MCF 10A (cell line): ENCODE measurements at regions not wholly inside any gene's neighbourhood (a gene's known extent, or its start where the extent isn't known, plus 50 kb on each side); places are given as distances from the start of the nearest gene placed in this dataset.

Source experiments
- BruUV-seq: library from RNA; stranded (reverse); fragments of 400-500 nt; replicated peaks from 2 replicates; lab custom pipeline; 2021; lab: Mats Ljungman, UMichigan
- CTCF ChIA-PET: fragments of 300-600 bp; sonication (Branson Sonifier 250); formaldehyde crosslinking; extraction: SDS; loops from one replicate; lab custom pipeline; 2021; ENCODE audit warnings: antibody characterized with exemption, inconsistent platforms; lab: Yijun Ruan, JAX
- POLR2A ChIA-PET: fragments of 300-600, 350-650 bp; sonication (Branson Sonifier 250); formaldehyde crosslinking; extraction: SDS; loops from one replicate; lab custom pipeline; 2020; ENCODE audit warnings: antibody characterized with exemption, inconsistent platforms; lab: Yijun Ruan, JAX
- DNase-seq: peaks from one replicate; pipeline ENCODE4 v3.0.0-alpha.2; 2018; ENCODE audit not compliant: unreplicated experiment
- H3K27ac Mint-ChIP-seq: one replicate; pipeline ENCODE4 v1.8.0; 2022; ENCODE audit warnings: mild to moderate bottlenecking, low read depth, mixed read lengths; ENCODE audit not compliant: unreplicated experiment
- H3K27me3 Mint-ChIP-seq: one replicate; pipeline ENCODE4 v1.8.0; 2022; ENCODE audit warnings: mixed read lengths; ENCODE audit not compliant: insufficient read depth, unreplicated experiment
- H3K36me3 Mint-ChIP-seq: one replicate; pipeline ENCODE4 v1.8.0; 2022; ENCODE audit warnings: mild to moderate bottlenecking, moderate library complexity, mixed read lengths; ENCODE audit not compliant: insufficient read depth, unreplicated experiment
- H3K4me1 Mint-ChIP-seq: one replicate; pipeline ENCODE4 v1.8.0; 2022; ENCODE audit warnings: mixed read lengths; ENCODE audit not compliant: insufficient read depth, unreplicated experiment
- H3K4me3 Mint-ChIP-seq: one replicate; pipeline ENCODE4 v1.8.0; 2022; ENCODE audit warnings: mild to moderate bottlenecking, moderate library complexity, mixed read lengths; ENCODE audit not compliant: unreplicated experiment
- H3K9me3 Mint-ChIP-seq: one replicate; pipeline ENCODE4 v1.8.0; 2022; ENCODE audit warnings: mixed read lengths; ENCODE audit not compliant: unreplicated experiment
- intact Hi-C: fragments of 100-400 bp; cut with micrococcal nuclease; formaldehyde crosslinking; loops from 2 replicates; pipeline ENCODE4 v1.14.1; 2022
- TF ChIP-seq, protein P1 (sequence below): fragments of 200-600 bp; IDR thresholded peaks from one replicate; pipeline ENCODE4 v1.8.0; 2022; ENCODE audit warnings: antibody characterized with exemption, mild to moderate bottlenecking; ENCODE audit not compliant: unreplicated experiment

- intact Hi-C loops: no loop called here
- no peaks in the 10 kb centered on the region for H3K36me3 Mint-ChIP-seq
- ChIA-PET POLR2A (no interaction called here), CTCF (no interaction called here)
- DNase-seq: no peak
- TF ChIP-seq, protein P1, sequence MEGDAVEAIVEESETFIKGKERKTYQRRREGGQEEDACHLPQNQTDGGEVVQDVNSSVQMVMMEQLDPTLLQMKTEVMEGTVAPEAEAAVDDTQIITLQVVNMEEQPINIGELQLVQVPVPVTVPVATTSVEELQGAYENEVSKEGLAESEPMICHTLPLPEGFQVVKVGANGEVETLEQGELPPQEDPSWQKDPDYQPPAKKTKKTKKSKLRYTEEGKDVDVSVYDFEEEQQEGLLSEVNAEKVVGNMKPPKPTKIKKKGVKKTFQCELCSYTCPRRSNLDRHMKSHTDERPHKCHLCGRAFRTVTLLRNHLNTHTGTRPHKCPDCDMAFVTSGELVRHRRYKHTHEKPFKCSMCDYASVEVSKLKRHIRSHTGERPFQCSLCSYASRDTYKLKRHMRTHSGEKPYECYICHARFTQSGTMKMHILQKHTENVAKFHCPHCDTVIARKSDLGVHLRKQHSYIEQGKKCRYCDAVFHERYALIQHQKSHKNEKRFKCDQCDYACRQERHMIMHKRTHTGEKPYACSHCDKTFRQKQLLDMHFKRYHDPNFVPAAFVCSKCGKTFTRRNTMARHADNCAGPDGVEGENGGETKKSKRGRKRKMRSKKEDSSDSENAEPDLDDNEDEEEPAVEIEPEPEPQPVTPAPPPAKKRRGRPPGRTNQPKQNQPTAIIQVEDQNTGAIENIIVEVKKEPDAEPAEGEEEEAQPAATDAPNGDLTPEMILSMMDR: no peak
- no peaks in the 10 kb centered on the region for H3K9me3 Mint-ChIP-seq
- peaks cover 68% of the 10 kb centered on the region for H3K27me3 Mint-ChIP-seq
- no peak overlapping the region for H3K27ac Mint-ChIP-seq
- no peaks in the 10 kb centered on the region for H3K4me1 Mint-ChIP-seq
- H3K4me3 Mint-ChIP-seq: no peak overlapping the region
- BruUV-seq: no TSS peak
Measured at GRCh38 chr11:115083144-115083806, 404.9 kb downstream of the NXPE2 start.

- no peaks in the 10 kb centered on the region for H3K36me3 Mint-ChIP-seq
- intact Hi-C loops: no loop called here
- no peaks in the 10 kb centered on the region for H3K4me1 Mint-ChIP-seq
- no peak for DNase-seq
- no peak overlapping the region for H3K4me3 Mint-ChIP-seq
- ChIA-PET CTCF (no interaction called here), POLR2A (no interaction called here)
- H3K27ac Mint-ChIP-seq: no peak overlapping the region
- no TSS peak for BruUV-seq
- no peaks in the 10 kb centered on the region for H3K9me3 Mint-ChIP-seq
- TF ChIP-seq, protein P1: no peak
- peaks cover 64% of the 10 kb centered on the region for H3K27me3 Mint-ChIP-seq
Measured at GRCh38 chr11:115084231-115084630, 405.9 kb downstream of the NXPE2 start.

GRCh38 chr11:115085461-115086210 is 407.3 kb downstream of the NXPE2 start:
- intact Hi-C loops: no loop called here
- Mint-ChIP-seq H3K4me1 (no peaks in the 10 kb centered on the region), H3K27ac (no peak overlapping the region), H3K27me3 (peaks cover 62% of the 10 kb centered on the region), H3K4me3 (no peak overlapping the region), H3K9me3 (no peaks in the 10 kb centered on the region), H3K36me3 (no peaks in the 10 kb centered on the region)
- ChIA-PET CTCF (interaction anchor here (0.6 kb wide), 1 partner anchor 10 kb away, joined by 3 read pairs; no protein-coding TSS in a partner anchor), POLR2A (no interaction called here)
- TF ChIP-seq, protein P1: no peak
- no TSS peak for BruUV-seq
- DNase-seq: no peak

DNA sequence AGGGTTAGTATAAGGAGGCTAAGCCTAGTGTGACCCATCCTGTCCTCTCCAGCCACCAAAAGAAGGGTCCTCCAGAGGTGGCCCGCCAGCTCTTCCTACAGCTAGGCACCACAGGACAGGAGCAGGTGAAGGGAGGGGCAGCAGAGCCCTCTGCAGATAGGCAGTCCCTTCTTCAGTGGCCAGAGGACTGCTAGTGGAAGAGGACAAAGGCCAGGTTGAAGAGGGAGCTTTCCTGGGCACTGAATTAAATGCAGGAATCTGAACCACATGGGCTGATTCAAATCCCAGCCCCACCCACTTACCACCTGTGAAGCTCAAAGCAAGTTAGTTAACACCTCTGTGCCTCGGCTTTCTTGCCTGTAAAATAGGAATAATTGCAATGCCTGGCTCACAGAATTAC is 409.5 kb downstream of the NXPE2 start:
- intact Hi-C loops: no loop called here
- no peaks in the 10 kb centered on the region for H3K4me1 Mint-ChIP-seq

More for the DNA sequence above, 409.5 kb downstream of the NXPE2 start:
- no TSS peak for BruUV-seq
- Mint-ChIP-seq H3K27ac (no peak overlapping the region), H3K9me3 (no peaks in the 10 kb centered on the region), H3K27me3 (peaks cover 53% of the 10 kb centered on the region), H3K36me3 (no peaks in the 10 kb centered on the region), H3K4me3 (no peak overlapping the region)
- TF ChIP-seq, protein P1: no peak
- no peak for DNase-seq
- ChIA-PET POLR2A (no interaction called here), CTCF (interaction anchor here (0.5 to 0.7 kb wide), 2 partner anchors 46 to 108 kb away, joined by 3 read pairs; no protein-coding TSS in a partner anchor)
